22Rv1 (cell line): ENCODE measurements at regions not wholly inside any gene's neighbourhood (a gene's known extent, or its start where the extent isn't known, plus 50 kb on each side); places are given as distances from the start of the nearest gene placed in this dataset.

Experiments used
- H3K27ac ChIP-seq: fragments of 450-650 bp; 2 replicates; pipeline ENCODE4 v1.5.1; 2017
- CTCF ChIP-seq: fragments of 450-650 bp; IDR thresholded peaks from 2 replicates; pipeline ENCODE4 v1.5.1; 2017; ENCODE audit warnings: mild to moderate bottlenecking
- ZFX ChIP-seq: fragments of 450-650 bp; IDR thresholded peaks from 2 replicates; pipeline ENCODE4 v1.6.1; 2017; ENCODE audit warnings: antibody characterized with exemption, borderline replicate concordance

- no peak for TF ChIP-seq CTCF
- no peak overlapping the region for H3K27ac ChIP-seq
These were observed 183.0 kb upstream of the TMCO5A start for GRCh38 chr15:37751401-37751800.

GRCh38 chr15:37756407-37756806 is 178.0 kb upstream of the TMCO5A start:
- TF ChIP-seq ZFX (no peak), CTCF (no peak)
- no peak overlapping the region for H3K27ac ChIP-seq

GRCh38 chr15:37758412-37758811 is 176.0 kb upstream of the TMCO5A start:
- TF ChIP-seq ZFX (no peak), CTCF (no peak)
- no peak overlapping the region for H3K27ac ChIP-seq

- no peak overlapping the region for H3K27ac ChIP-seq
- peak; percentile 83 for TF ChIP-seq CTCF
- no peak for TF ChIP-seq ZFX
These were observed 169.7 kb upstream of the TMCO5A start for GRCh38 chr15:37764733-37765191.

- TF ChIP-seq ZFX (no peak), CTCF (no peak)
These were observed 168.7 kb upstream of the TMCO5A start for GRCh38 chr15:37765786-37766185.

GRCh38 chr15:37767841-37768455 is 166.5 kb upstream of the TMCO5A start:
- TF ChIP-seq CTCF, result no peak
- no peak for TF ChIP-seq ZFX

More at GRCh38 chr15:37765786-37766185, 168.7 kb upstream of the TMCO5A start:
- no peak overlapping the region for H3K27ac ChIP-seq

GRCh38 chr15:37771465-37771864 is 163.0 kb upstream of the TMCO5A start:
- TF ChIP-seq ZFX, result no peak
- TF ChIP-seq CTCF, result no peak
- no peak overlapping the region for H3K27ac ChIP-seq

More at GRCh38 chr15:37767841-37768455, 166.5 kb upstream of the TMCO5A start:
- H3K27ac ChIP-seq, result no peak overlapping the region
